DND-41 (cell line): ENCODE measurements at regions not wholly inside any gene's neighbourhood (a gene's known extent, or its start where the extent isn't known, plus 50 kb on each side); places are given as distances from the start of the nearest gene placed in this dataset.

ENCODE experiments used
- ATAC-seq: fragments of 200-7000 bp; cut with Tn5 transposase; 3 replicates; pipeline ENCODE4 v1.9.1; 2021; ENCODE audit warnings: low read depth; ENCODE audit not compliant: insufficient read depth
- DNase-seq: peaks from one replicate; pipeline ENCODE4 v3.0.0-alpha.2; 2020
- H2AFZ ChIP-seq: 2 replicates; pipeline ENCODE4 v1.6.0; 2012; ENCODE audit warnings: low read depth, low read length
- H3K27ac ChIP-seq: 2 replicates; pipeline ENCODE4 v1.5.1; 2012; ENCODE audit warnings: low read length, inconsistent platforms
- H3K27me3 ChIP-seq: fragments of 200-600 bp; sonication (generic); 2 replicates; pipeline ENCODE4 v1.6.0; 2012; ENCODE audit warnings: low read length, mild to moderate bottlenecking, inconsistent platforms; ENCODE audit not compliant: insufficient read depth, poor library complexity
- H3K36me3 ChIP-seq: 2 replicates; pipeline ENCODE4 v1.5.1; 2012; ENCODE audit warnings: low read length, inconsistent platforms; ENCODE audit not compliant: insufficient read depth
- H3K4me1 ChIP-seq: 2 replicates; pipeline ENCODE4 v1.5.1; 2012; ENCODE audit warnings: mild to moderate bottlenecking, low read length; ENCODE audit not compliant: insufficient read depth
- H3K4me2 ChIP-seq: 2 replicates; pipeline ENCODE4 v1.6.0; 2012; ENCODE audit warnings: mild to moderate bottlenecking, moderate library complexity, low read length, inconsistent platforms; ENCODE audit not compliant: insufficient read depth
- H3K4me3 ChIP-seq, 2 experiments: fragments of 200-600 bp in 1 of 2; shearing (Covaris generic) in 1 of 2; 2 replicates each; pipeline ENCODE4 v1.5.1; 2012 to 2016; ENCODE audit warnings: inconsistent platforms in 2 of 2, low read length in 2 of 2, mild to moderate bottlenecking in 2 of 2, low read depth in 1 of 2, moderate library complexity in 1 of 2
- H3K79me2 ChIP-seq: 2 replicates; pipeline ENCODE4 v1.6.0; 2012; ENCODE audit warnings: low read length, inconsistent platforms; ENCODE audit not compliant: insufficient read depth
- H3K9ac ChIP-seq: 2 replicates; pipeline ENCODE4 v1.6.0; 2012; ENCODE audit warnings: low read depth, mild to moderate bottlenecking, inconsistent platforms, low read length, moderate library complexity
- H3K9me3 ChIP-seq: 2 replicates; pipeline ENCODE4 v1.5.1; 2012; ENCODE audit warnings: low read length, moderate library complexity, mild to moderate bottlenecking, inconsistent platforms; ENCODE audit not compliant: insufficient read depth, severe bottlenecking
- H4K20me1 ChIP-seq: 2 replicates; pipeline ENCODE4 v1.6.0; 2012; ENCODE audit warnings: low read length; ENCODE audit not compliant: insufficient read depth
- CTCF ChIP-seq: IDR thresholded peaks from 2 replicates; pipeline ENCODE4 v1.5.1; 2012; ENCODE audit warnings: borderline replicate concordance, low read length, moderate library complexity, mild to moderate bottlenecking; ENCODE audit not compliant: poor library complexity, severe bottlenecking; ENCODE audit errors: extremely low read depth
- EZH2 ChIP-seq: IDR thresholded peaks from 3 replicates; pipeline ENCODE4 v1.6.1; 2012; ENCODE audit warnings: borderline replicate concordance, low read depth, mild to moderate bottlenecking, moderate library complexity, low read length, inconsistent platforms; ENCODE audit not compliant: severe bottlenecking

GRCh38 chr12:48420039-48420775, 52.2 kb upstream of the ANP32D start:
- Histone ChIP-seq H3K4me1 (no peaks in the 10 kb centered on the region), H3K27ac (no peak overlapping the region), H2AFZ (no peak overlapping the region), H3K4me3 (no peak overlapping the region), H3K79me2 (no peaks in the 10 kb centered on the region), H3K36me3 (no peaks in the 10 kb centered on the region), H4K20me1 (no peaks in the 10 kb centered on the region), H3K9me3 (no peaks in the 10 kb centered on the region), H3K4me2 (no peak overlapping the region), H3K27me3 (peaks cover 5% of the 10 kb centered on the region), H3K9ac (no peak overlapping the region)
- TF ChIP-seq EZH2 (no peak), CTCF (no peak)
- no peak for ATAC-seq
- no peak for DNase-seq

- H3K27ac ChIP-seq: no peak overlapping the region
- ATAC-seq (no peak), DNase-seq (no peak)
- H3K27me3 ChIP-seq: peaks cover 5% of the 10 kb centered on the region
- H3K4me1 ChIP-seq: no peaks in the 10 kb centered on the region
- H3K79me2 ChIP-seq: no peaks in the 10 kb centered on the region
- no peaks in the 10 kb centered on the region for H3K9me3 ChIP-seq
- H3K36me3 ChIP-seq: no peaks in the 10 kb centered on the region
- H2AFZ ChIP-seq: no peak overlapping the region
- no peak overlapping the region for H3K4me3 ChIP-seq
- H3K9ac ChIP-seq: no peak overlapping the region
- TF ChIP-seq CTCF: no peak
- no peaks in the 10 kb centered on the region for H4K20me1 ChIP-seq
- no peak overlapping the region for H3K4me2 ChIP-seq
These were observed 50.3 kb upstream of the ANP32D start for GRCh38 chr12:48422060-48422459.
